PC-3 (cell line): ENCODE measurements at regions not wholly inside any gene's neighbourhood (a gene's known extent, or its start where the extent isn't known, plus 50 kb on each side); places are given as distances from the start of the nearest gene placed in this dataset.

Source experiments
- EZH2 ChIP-seq: fragments of 300-600 bp; sonication (generic); IDR thresholded peaks from one replicate; pipeline ENCODE4 v1.6.1; 2017; ENCODE audit warnings: antibody characterized with exemption, mild to moderate bottlenecking, low read length; ENCODE audit not compliant: unreplicated experiment
- EZH2phosphoT487 ChIP-seq: fragments of 300-600 bp; sonication (generic); IDR thresholded peaks from 2 replicates; pipeline ENCODE4 v1.6.1; 2018; ENCODE audit warnings: mild to moderate bottlenecking, antibody characterized with exemption, low read length, borderline replicate concordance
- TF ChIP-seq, protein P1 (sequence below): fragments of 300-600 bp; sonication (generic); conservative IDR thresholded peaks from 2 replicates; pipeline ENCODE4 v1.5.1; 2017; ENCODE audit warnings: antibody characterized with exemption, low read depth, mild to moderate bottlenecking, low read length

DNA sequence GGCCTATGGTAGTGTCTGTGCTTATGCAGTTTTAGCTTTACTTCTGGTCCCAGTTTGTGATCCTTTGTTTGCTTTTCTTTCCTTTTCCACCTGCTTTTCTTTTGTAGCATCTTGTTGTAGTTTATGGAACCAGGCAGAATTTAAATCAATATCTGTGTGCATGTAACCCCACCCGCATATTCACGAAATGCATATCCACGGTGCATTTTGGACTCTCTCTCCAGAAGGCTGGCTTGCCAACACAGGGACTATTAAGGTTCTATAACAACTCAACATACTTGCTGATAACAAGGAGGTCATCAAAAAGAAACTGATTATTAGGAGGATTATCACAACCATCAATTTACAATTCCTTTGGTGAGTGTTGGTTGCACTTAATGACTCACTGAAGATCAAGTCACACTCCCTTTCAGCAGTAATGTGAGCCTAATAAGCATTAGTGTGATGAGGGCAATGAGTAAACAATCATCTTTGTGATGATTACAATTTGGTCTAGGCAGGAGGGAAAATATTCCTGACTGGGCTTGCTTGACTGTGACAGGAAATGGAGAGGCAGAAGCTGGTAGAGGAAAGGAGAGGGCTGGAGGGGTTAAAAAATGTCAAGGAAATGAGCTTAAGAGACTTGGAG lies 378.6 kb downstream of the REEP3 start:
- no peak for TF ChIP-seq EZH2phosphoT487
- TF ChIP-seq, protein P1, sequence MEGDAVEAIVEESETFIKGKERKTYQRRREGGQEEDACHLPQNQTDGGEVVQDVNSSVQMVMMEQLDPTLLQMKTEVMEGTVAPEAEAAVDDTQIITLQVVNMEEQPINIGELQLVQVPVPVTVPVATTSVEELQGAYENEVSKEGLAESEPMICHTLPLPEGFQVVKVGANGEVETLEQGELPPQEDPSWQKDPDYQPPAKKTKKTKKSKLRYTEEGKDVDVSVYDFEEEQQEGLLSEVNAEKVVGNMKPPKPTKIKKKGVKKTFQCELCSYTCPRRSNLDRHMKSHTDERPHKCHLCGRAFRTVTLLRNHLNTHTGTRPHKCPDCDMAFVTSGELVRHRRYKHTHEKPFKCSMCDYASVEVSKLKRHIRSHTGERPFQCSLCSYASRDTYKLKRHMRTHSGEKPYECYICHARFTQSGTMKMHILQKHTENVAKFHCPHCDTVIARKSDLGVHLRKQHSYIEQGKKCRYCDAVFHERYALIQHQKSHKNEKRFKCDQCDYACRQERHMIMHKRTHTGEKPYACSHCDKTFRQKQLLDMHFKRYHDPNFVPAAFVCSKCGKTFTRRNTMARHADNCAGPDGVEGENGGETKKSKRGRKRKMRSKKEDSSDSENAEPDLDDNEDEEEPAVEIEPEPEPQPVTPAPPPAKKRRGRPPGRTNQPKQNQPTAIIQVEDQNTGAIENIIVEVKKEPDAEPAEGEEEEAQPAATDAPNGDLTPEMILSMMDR, result no peak
- no peak for TF ChIP-seq EZH2
